Loucy (cell line): ENCODE measurements at regions not wholly inside any gene's neighbourhood (a gene's known extent, or its start where the extent isn't known, plus 50 kb on each side); places are given as distances from the start of the nearest gene placed in this dataset.

Experiments
- H2AFZ ChIP-seq: fragments of 200-600 bp; sonication (generic); 2 replicates; pipeline ENCODE4 v1.6.0; 2016; ENCODE audit warnings: antibody characterized with exemption, mild to moderate bottlenecking, low read length, moderate library complexity
- H3F3A ChIP-seq: fragments of 200-600 bp; 2 replicates; pipeline ENCODE4 v1.6.0; 2016; ENCODE audit warnings: antibody characterized with exemption, low read depth, mild to moderate bottlenecking
- H3K27me3 ChIP-seq: fragments of 200-600 bp; sonication (generic); 2 replicates; pipeline ENCODE4 v1.6.1; 2014; ENCODE audit warnings: low read length, mild to moderate bottlenecking; ENCODE audit not compliant: insufficient read depth, poor library complexity, severe bottlenecking
- H3K36me3 ChIP-seq: fragments of 200-600 bp; sonication (generic); 2 replicates; pipeline ENCODE4 v1.6.1; 2016; ENCODE audit warnings: low read length; ENCODE audit not compliant: insufficient read depth
- H3K4me1 ChIP-seq: fragments of 200-600 bp; sonication (generic); 2 replicates; pipeline ENCODE4 v1.5.1; 2014; ENCODE audit warnings: low read length, mild to moderate bottlenecking; ENCODE audit not compliant: insufficient read depth, poor library complexity, severe bottlenecking
- H3K4me2 ChIP-seq: fragments of 200-600 bp; sonication (generic); 2 replicates; pipeline ENCODE4 v1.6.0; 2014; ENCODE audit warnings: antibody characterized with exemption, low read length, low read depth, mild to moderate bottlenecking; ENCODE audit not compliant: poor library complexity, severe bottlenecking
- H3K4me3 ChIP-seq: fragments of 200-600 bp; sonication (generic); 2 replicates; pipeline ENCODE4 v1.5.1; 2014; ENCODE audit warnings: low read length, mild to moderate bottlenecking, mixed read lengths; ENCODE audit not compliant: poor library complexity, severe bottlenecking
- H3K79me2 ChIP-seq: fragments of 200-600 bp; sonication (generic); 2 replicates; pipeline ENCODE4 v1.6.1; 2014; ENCODE audit warnings: low read length; ENCODE audit not compliant: insufficient read depth
- H3K9ac ChIP-seq: fragments of 200-600 bp; sonication (generic); 2 replicates; pipeline ENCODE4 v1.6.0; 2014; ENCODE audit warnings: mild to moderate bottlenecking, low read depth, low read length, moderate library complexity; ENCODE audit not compliant: poor library complexity, severe bottlenecking
- H3K9me2 ChIP-seq: fragments of 200-600 bp; sonication (generic); replicated peaks from 2 replicates; pipeline ENCODE4 v1.6.1; 2016; ENCODE audit warnings: low read depth, low read length, mixed read lengths
- H3K9me3 ChIP-seq: fragments of 200-600 bp; sonication (generic); 2 replicates; pipeline ENCODE4 v1.6.1; 2014; ENCODE audit warnings: mild to moderate bottlenecking, antibody characterized with exemption, low read length, low read depth; ENCODE audit not compliant: insufficient read depth
- H4K20me1 ChIP-seq: fragments of 200-600 bp; sonication (generic); 2 replicates; pipeline ENCODE4 v1.6.0; 2014; ENCODE audit warnings: antibody characterized with exemption, low read length, mild to moderate bottlenecking; ENCODE audit not compliant: insufficient read depth, poor library complexity, severe bottlenecking
- EZH2phosphoT487 ChIP-seq: fragments of 200-600 bp; IDR thresholded peaks from 2 replicates; pipeline ENCODE4 v1.6.1; 2018; ENCODE audit warnings: antibody characterized with exemption, mild to moderate bottlenecking, moderate library complexity, borderline replicate concordance
- TF ChIP-seq, protein P1 (sequence below): fragments of 200-600 bp; sonication (generic); conservative IDR thresholded peaks from 2 replicates; pipeline ENCODE4 v1.5.1; 2014; ENCODE audit warnings: mild to moderate bottlenecking, antibody characterized with exemption, low read length

DNA sequence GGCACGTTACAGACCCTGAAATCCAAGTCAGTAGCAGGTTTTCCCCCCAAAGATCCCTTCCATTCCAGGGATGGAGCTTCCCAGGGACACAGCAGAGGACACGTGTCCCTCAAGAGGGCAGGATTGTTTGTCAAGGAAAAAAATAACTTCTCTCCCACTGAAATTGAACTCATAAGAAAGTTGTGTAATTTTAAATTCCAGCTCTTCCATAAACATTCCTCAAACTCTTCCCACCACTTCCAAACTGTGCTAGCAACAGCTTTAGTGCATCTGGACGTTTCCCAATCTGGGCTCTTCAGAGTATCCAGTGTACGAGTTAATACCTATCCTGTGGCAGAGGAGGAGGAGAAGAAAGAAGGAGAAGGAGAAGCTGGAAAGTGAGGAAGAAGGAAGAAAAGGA is 79.6 kb downstream of the PSMG1 start:
- Histone ChIP-seq H3K4me2 (no peak overlapping the region), H3K9me3 (no peaks in the 10 kb centered on the region), H3K9ac (no peak overlapping the region), H3K4me3 (no peak overlapping the region), H2AFZ (no peak overlapping the region), H3K79me2 (no peaks in the 10 kb centered on the region), H3K9me2 (no peaks in the 10 kb centered on the region), H3K27me3 (no peaks in the 10 kb centered on the region), H3F3A (no peaks in the 10 kb centered on the region), H3K4me1 (peaks cover 11% of the 10 kb centered on the region), H4K20me1 (no peaks in the 10 kb centered on the region), H3K36me3 (no peaks in the 10 kb centered on the region)
- TF ChIP-seq, protein P1, sequence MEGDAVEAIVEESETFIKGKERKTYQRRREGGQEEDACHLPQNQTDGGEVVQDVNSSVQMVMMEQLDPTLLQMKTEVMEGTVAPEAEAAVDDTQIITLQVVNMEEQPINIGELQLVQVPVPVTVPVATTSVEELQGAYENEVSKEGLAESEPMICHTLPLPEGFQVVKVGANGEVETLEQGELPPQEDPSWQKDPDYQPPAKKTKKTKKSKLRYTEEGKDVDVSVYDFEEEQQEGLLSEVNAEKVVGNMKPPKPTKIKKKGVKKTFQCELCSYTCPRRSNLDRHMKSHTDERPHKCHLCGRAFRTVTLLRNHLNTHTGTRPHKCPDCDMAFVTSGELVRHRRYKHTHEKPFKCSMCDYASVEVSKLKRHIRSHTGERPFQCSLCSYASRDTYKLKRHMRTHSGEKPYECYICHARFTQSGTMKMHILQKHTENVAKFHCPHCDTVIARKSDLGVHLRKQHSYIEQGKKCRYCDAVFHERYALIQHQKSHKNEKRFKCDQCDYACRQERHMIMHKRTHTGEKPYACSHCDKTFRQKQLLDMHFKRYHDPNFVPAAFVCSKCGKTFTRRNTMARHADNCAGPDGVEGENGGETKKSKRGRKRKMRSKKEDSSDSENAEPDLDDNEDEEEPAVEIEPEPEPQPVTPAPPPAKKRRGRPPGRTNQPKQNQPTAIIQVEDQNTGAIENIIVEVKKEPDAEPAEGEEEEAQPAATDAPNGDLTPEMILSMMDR: no peak
- TF ChIP-seq EZH2phosphoT487: no peak

DNA sequence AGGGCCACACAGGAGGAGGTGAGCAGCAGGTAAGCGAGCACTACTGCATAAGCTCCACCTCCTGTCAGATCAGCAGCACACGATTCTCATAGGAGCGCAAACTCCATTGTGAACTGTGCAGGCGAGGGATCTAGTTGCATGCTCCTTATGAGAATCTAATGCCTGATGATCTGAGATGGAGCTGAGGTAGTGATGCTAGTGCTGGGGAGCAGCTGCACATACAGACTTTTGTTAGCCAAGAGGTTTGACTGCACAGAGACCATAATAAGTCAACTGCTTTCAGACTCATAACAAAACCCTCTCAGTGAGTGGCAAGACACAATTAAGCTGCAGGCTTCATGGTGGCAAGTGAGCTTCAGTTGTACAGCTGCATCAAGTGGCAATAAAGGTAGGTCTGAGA is 83.4 kb downstream of the PSMG1 start:
- TF ChIP-seq EZH2phosphoT487: no peak
- TF ChIP-seq, protein P1: no peak
- no peaks in the 10 kb centered on the region for H3K36me3 ChIP-seq
- H3K9me2 ChIP-seq: no peaks in the 10 kb centered on the region

DNA sequence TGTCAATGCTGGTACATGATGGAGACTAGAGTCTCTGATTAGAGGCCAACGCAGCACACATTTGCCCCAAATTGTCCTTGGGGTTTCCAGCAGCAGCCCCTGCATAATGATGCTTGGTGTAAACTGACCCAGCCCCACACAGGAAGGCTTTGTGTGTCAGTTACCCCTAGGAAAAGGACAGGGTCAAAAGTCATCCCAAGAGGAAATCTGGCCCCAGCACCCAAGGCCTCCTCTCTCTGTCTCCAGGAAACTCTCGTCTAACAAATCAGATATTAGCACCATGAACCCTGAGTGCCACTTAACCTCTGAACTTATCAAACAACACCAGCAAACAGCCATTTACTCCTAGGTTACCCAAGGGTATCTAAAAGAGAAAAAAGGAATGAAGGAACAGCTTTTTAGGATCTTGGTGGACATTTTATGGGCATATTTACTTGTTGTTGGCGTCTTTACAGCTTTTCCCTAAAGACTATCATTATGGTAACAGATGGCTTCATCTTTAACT is 84.5 kb downstream of the PSMG1 start:
- Histone ChIP-seq H3K36me3 (no peaks in the 10 kb centered on the region), H3K9ac (no peak overlapping the region), H3K9me2 (no peaks in the 10 kb centered on the region), H3K27me3 (no peaks in the 10 kb centered on the region), H3K4me3 (no peak overlapping the region), H3F3A (no peaks in the 10 kb centered on the region), H3K79me2 (no peaks in the 10 kb centered on the region), H4K20me1 (no peaks in the 10 kb centered on the region), H3K4me1 (peaks cover 13% of the 10 kb centered on the region), H2AFZ (no peak overlapping the region), H3K4me2 (no peak overlapping the region), H3K9me3 (no peaks in the 10 kb centered on the region)
- TF ChIP-seq, protein P1: no peak

More for the DNA sequence above, 83.4 kb downstream of the PSMG1 start:
- Histone ChIP-seq H3K4me3 (no peak overlapping the region), H3K27me3 (no peaks in the 10 kb centered on the region), H3F3A (no peaks in the 10 kb centered on the region), H3K4me2 (no peak overlapping the region), H2AFZ (no peak overlapping the region), H3K79me2 (no peaks in the 10 kb centered on the region), H4K20me1 (no peaks in the 10 kb centered on the region), H3K4me1 (peaks cover 17% of the 10 kb centered on the region), H3K9me3 (no peaks in the 10 kb centered on the region), H3K9ac (no peak overlapping the region)
